Activated CD8-positive, alpha-beta T cell treated with anti-CD3 and anti-CD28 coated beads for 36 hours (primary cell): ENCODE measurements at regions not wholly inside any gene's neighbourhood (a gene's known extent, or its start where the extent isn't known, plus 50 kb on each side); places are given as distances from the start of the nearest gene placed in this dataset.

ENCODE experiments used
- ATAC-seq: fragments of 200-7000 bp; cut with Tn5 transposase; one replicate; pipeline ENCODE4 v1.10.0; 2021; ENCODE audit warnings: mild to moderate bottlenecking, moderate library complexity
- CTCF ChIA-PET: fragments of 350-600 bp; sonication (Branson Sonifier 250); formaldehyde crosslinking; loops from one replicate; lab custom pipeline; 2021; ENCODE audit warnings: antibody characterized with exemption; lab: Charles Lee
- POLR2A ChIA-PET: fragments of 350-600 bp; sonication (Branson Sonifier 250); formaldehyde crosslinking; loops from one replicate; lab custom pipeline; 2021; ENCODE audit warnings: antibody characterized with exemption; lab: Charles Lee
- DNase-seq: peaks from one replicate; pipeline ENCODE4 v3.0.0-alpha.2; 2020
- H3K27ac Mint-ChIP-seq: one replicate; pipeline ENCODE4 v1.8.0; 2021; ENCODE audit warnings: mild to moderate bottlenecking, mixed read lengths
- H3K27me3 Mint-ChIP-seq: one replicate; pipeline ENCODE4 v1.8.0; 2021; ENCODE audit warnings: mixed read lengths
- H3K36me3 Mint-ChIP-seq: one replicate; pipeline ENCODE4 v1.8.0; 2021; ENCODE audit warnings: low read depth, mixed read lengths
- H3K4me1 Mint-ChIP-seq: one replicate; pipeline ENCODE4 v1.8.0; 2021; ENCODE audit warnings: low read depth, mixed read lengths
- H3K4me3 Mint-ChIP-seq: one replicate; pipeline ENCODE4 v1.8.0; 2021; ENCODE audit warnings: mild to moderate bottlenecking, moderate library complexity, mixed read lengths
- H3K9me3 Mint-ChIP-seq: one replicate; pipeline ENCODE4 v1.8.0; 2021; ENCODE audit warnings: mixed read lengths
- intact Hi-C: fragments of 100-400 bp; cut with micrococcal nuclease; formaldehyde crosslinking; loops from one replicate; pipeline ENCODE4 v1.10.0; 2022
- TF ChIP-seq, protein P1 (sequence below): fragments of 200-600 bp; IDR thresholded peaks from one replicate; pipeline ENCODE4 v1.8.0; 2022; ENCODE audit warnings: antibody characterized with exemption, mild to moderate bottlenecking

DNA sequence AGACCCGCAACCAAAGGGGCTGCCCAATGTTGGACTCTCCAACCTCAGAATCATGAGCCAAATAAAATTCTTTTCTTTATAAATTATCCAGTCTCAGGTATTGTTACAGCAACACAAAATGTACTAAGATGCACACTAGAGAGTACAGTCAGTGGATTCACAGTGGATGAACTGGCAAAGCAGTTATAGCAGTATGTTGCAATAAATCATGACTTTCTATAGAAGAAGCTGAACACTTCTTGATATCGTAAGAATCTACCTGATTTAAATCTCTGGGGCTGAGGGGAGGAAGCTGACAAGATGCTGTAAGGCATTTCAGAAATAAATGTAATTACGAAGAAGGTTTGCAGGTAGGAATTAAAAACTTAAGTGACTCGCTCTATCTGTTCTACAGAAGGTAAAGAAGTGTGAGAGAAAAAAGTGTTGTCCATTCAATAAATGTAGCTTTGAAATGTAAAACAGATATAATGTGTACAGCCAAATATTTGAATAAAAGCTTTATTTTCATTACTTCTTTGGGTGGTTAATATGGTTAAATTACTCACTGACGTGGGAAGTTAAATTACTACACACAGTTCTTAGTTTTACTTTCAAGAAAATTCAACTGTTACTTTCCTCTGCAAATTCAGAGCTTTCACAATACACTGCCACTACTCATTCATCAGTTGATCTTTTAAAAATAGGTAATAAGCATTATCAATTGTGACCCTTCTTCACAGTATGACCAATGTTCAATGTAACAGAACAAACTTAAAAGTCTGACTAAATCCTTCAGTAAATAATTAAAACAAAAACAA lies 439.1 kb downstream of the SHQ1 start:
- Mint-ChIP-seq H3K27me3 (no peaks in the 10 kb centered on the region), H3K27ac (no peak overlapping the region), H3K36me3 (peaks cover 9% of the 10 kb centered on the region), H3K4me1 (peaks cover 83% of the 10 kb centered on the region), H3K4me3 (no peak overlapping the region), H3K9me3 (peaks cover 3% of the 10 kb centered on the region)
- ATAC-seq (peak; percentile 60), DNase-seq (no peak)
- TF ChIP-seq, protein P1, sequence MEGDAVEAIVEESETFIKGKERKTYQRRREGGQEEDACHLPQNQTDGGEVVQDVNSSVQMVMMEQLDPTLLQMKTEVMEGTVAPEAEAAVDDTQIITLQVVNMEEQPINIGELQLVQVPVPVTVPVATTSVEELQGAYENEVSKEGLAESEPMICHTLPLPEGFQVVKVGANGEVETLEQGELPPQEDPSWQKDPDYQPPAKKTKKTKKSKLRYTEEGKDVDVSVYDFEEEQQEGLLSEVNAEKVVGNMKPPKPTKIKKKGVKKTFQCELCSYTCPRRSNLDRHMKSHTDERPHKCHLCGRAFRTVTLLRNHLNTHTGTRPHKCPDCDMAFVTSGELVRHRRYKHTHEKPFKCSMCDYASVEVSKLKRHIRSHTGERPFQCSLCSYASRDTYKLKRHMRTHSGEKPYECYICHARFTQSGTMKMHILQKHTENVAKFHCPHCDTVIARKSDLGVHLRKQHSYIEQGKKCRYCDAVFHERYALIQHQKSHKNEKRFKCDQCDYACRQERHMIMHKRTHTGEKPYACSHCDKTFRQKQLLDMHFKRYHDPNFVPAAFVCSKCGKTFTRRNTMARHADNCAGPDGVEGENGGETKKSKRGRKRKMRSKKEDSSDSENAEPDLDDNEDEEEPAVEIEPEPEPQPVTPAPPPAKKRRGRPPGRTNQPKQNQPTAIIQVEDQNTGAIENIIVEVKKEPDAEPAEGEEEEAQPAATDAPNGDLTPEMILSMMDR: no peak
- ChIA-PET CTCF (interaction anchor here (0.9 to 1.5 kb wide), 5 partner anchors 15 to 403 kb away, joined by 3 to 4 read pairs (median 3); no protein-coding TSS in a partner anchor), POLR2A (interaction anchor here (0.5 to 1.6 kb wide), 3 partner anchors 16 to 245 kb away, joined by 3 to 5 read pairs (median 3); partner anchors contain the start of gene RYBP)
- intact Hi-C loops: loop anchor here (1.0 kb wide), 1 partner anchor 18 kb away; no protein-coding TSS in a partner anchor

DNA sequence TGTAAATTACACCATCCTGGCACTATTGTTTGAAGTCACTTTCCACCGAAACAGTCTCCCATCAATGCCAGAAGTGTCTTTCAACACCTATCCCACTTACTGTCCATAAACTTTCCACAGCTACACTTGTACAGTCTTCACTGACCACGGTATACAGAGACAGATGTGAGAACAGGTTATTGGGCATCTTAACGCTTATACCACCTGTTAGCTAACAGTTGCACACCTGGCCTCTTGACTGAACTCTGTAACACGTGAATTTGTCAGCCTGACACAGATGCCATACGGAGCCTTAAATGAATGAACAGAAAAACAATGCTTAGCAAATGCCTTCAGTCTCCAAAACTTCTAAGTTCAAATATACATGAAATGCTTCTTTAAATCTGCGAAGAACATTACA lies 440.5 kb downstream of the SHQ1 start:
- ATAC-seq (no peak), DNase-seq (no peak)
- intact Hi-C loops: no loop called here
- Mint-ChIP-seq H3K36me3 (peaks cover 6% of the 10 kb centered on the region), H3K4me3 (no peak overlapping the region), H3K4me1 (peaks cover 75% of the 10 kb centered on the region), H3K27ac (no peak overlapping the region), H3K9me3 (no peaks in the 10 kb centered on the region), H3K27me3 (no peaks in the 10 kb centered on the region)
- TF ChIP-seq, protein P1: no peak
- ChIA-PET CTCF (interaction anchor here (1.5 to 2.4 kb wide), 2 partner anchors 16 kb away, joined by 3 to 6 read pairs; no protein-coding TSS in a partner anchor), POLR2A (interaction anchor here (1.6 kb wide), 1 partner anchor 39 kb away, joined by 5 read pairs; the partner anchor contains the start of gene RYBP)

DNA sequence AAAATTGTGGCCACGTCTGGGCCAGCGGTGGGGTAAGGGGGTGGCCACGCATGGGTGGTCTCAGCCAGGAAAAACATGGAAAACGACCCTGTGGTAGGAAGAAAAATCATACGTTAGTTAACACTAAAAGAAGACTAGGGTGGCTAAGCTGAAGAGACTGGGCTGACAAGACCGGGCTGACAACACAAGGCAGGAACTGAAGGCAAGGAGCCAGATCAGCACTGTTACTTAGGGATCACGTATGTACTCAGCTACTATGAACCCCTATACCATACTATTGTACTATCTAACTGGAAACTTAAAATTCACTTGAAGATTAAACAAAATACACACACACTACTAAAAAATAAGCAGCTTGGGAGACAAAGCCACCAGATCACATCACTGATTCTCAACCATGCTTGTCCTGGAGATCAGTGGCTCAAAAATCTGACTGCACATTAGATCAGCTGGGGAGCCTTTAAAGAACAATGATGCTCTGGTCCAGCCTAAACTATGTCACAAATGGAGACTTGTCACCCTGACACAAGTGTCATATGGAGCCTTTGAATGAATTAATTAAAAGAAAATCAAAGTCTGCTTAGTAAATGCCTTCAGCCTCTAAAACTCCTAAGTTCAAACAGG lies 442.2 kb downstream of the SHQ1 start:
- POLR2A ChIA-PET: no interaction called here
- H3K4me1 Mint-ChIP-seq: peaks cover 69% of the 10 kb centered on the region

DNA sequence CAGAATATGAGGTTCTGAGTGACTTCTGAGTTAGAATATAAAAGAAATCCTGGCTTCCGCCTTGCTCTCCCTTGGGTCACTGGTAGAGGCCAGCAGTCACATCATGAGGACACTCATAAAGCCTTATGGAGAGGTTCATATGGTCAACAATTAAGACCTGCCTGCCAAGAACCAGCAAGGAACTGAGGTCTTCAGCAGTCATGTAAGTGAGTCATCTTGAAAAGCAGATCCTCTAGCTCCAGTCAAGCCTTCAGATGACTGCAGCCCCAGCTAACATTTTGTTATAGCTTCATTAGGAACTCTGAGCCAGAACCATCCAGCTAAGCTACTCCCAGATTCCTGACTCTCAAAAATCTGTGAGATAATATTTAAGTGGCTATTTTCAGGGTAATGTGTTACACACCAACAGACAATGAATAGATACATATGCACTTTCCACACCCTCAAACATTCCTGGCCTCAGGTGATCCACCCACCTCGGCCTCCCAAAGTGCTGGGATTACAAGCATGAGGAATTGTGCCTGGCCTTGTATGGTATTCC lies 447.2 kb downstream of the SHQ1 start:
- Mint-ChIP-seq H3K27me3 (no peaks in the 10 kb centered on the region), H3K36me3 (peaks cover 17% of the 10 kb centered on the region), H3K9me3 (no peaks in the 10 kb centered on the region), H3K4me1 (peaks cover 57% of the 10 kb centered on the region), H3K27ac (no peak overlapping the region), H3K4me3 (no peak overlapping the region)
- TF ChIP-seq, protein P1: no peak
- DNase-seq (no peak), ATAC-seq (no peak)
- ChIA-PET CTCF (interaction anchor here (1.3 kb wide), 1 partner anchor 10 kb away, joined by 4 read pairs; no protein-coding TSS in a partner anchor), POLR2A (interaction anchor here (0.6 to 0.7 kb wide), 2 partner anchors 13 to 16 kb away, joined by 3 read pairs; no protein-coding TSS in a partner anchor)
- intact Hi-C loops: no loop called here

More for the DNA sequence above, 442.2 kb downstream of the SHQ1 start:
- Mint-ChIP-seq H3K9me3 (no peaks in the 10 kb centered on the region), H3K4me3 (no peak overlapping the region), H3K27ac (no peak overlapping the region), H3K27me3 (no peaks in the 10 kb centered on the region), H3K36me3 (peaks cover 7% of the 10 kb centered on the region)
- TF ChIP-seq, protein P1: no peak
- intact Hi-C loops: no loop called here
- CTCF ChIA-PET: interaction anchor here (1.5 to 2.4 kb wide), 2 partner anchors 14 to 16 kb away, joined by 4 to 6 read pairs; no protein-coding TSS in a partner anchor
- DNase-seq (no peak), ATAC-seq (no peak)
